Endodermal cell (in vitro differentiated cells): ENCODE measurements at regions not wholly inside any gene's neighbourhood (a gene's known extent, or its start where the extent isn't known, plus 50 kb on each side); places are given as distances from the start of the nearest gene placed in this dataset.
A peak's percentile ranks its signal among the peaks of the same experiment; 100 is the strongest.
"Not testable (repeated sequence)": the region's sequence is repeated elsewhere in the genome, so short reads cannot be mapped to it uniquely, and the experiment has no call there.

ENCODE experiments used
- DNase-seq: peaks from one replicate; pipeline ENCODE4 v3.0.0-alpha.2; 2017
- H3K27ac ChIP-seq: 2 replicates; pipeline ENCODE4 v1.5.1; 2013; ENCODE audit warnings: mild to moderate bottlenecking, low read depth, low read length, moderate library complexity
- H3K27me3 ChIP-seq: 2 replicates; pipeline ENCODE4 v1.6.1; 2013; ENCODE audit warnings: mild to moderate bottlenecking, low read length, moderate library complexity; ENCODE audit not compliant: insufficient read depth, control insufficient read depth, poor library complexity, severe bottlenecking
- H3K36me3 ChIP-seq: 2 replicates; pipeline ENCODE4 v1.7.0; 2013; ENCODE audit warnings: mild to moderate bottlenecking, low read length, moderate library complexity; ENCODE audit not compliant: control insufficient read depth, insufficient read depth
- H3K4me1 ChIP-seq: one replicate; pipeline ENCODE4 v1.7.0; 2013; ENCODE audit warnings: low read length; ENCODE audit not compliant: control insufficient read depth, insufficient read depth
- H3K4me3 ChIP-seq: 2 replicates; pipeline ENCODE4 v1.5.1; 2013; ENCODE audit warnings: mild to moderate bottlenecking, low read length, moderate library complexity
- H3K9ac ChIP-seq: 2 replicates; pipeline ENCODE4 v1.6.1; 2013; ENCODE audit warnings: mild to moderate bottlenecking, low read length, moderate library complexity; ENCODE audit not compliant: poor library complexity, severe bottlenecking; ENCODE audit errors: extremely low read depth
- H3K9me3 ChIP-seq: 2 replicates; pipeline ENCODE4 v1.6.1; 2013; ENCODE audit warnings: mild to moderate bottlenecking, low read length, moderate library complexity; ENCODE audit not compliant: control insufficient read depth
- H3K27ac Mint-ChIP-seq: 2 replicates; pipeline ENCODE4 v1.8.0; 2020; ENCODE audit warnings: mixed read lengths
- H3K27me3 Mint-ChIP-seq: 2 replicates; pipeline ENCODE4 v1.8.0; 2021; ENCODE audit warnings: mild to moderate bottlenecking, mixed read lengths; ENCODE audit not compliant: insufficient read depth
- H3K36me3 Mint-ChIP-seq: 2 replicates; pipeline ENCODE4 v1.8.0; 2020; ENCODE audit warnings: low read depth, mixed read lengths
- H3K4me1 Mint-ChIP-seq: 2 replicates; pipeline ENCODE4 v1.8.0; 2020; ENCODE audit warnings: mixed read lengths
- H3K4me3 Mint-ChIP-seq: 2 replicates; pipeline ENCODE4 v1.8.0; 2020; ENCODE audit warnings: mild to moderate bottlenecking, moderate library complexity, mixed read lengths
- H3K9me3 Mint-ChIP-seq: 2 replicates; pipeline ENCODE4 v1.8.0; 2020; ENCODE audit warnings: mild to moderate bottlenecking, mixed read lengths
- WGBS, 2 experiments: methylation state at CpG; one replicate each; pipeline versions ENCODE4 v1.1.5 to v1.1.7; 2013; ENCODE audit warnings: missing lambda C conversion rate in 2 of 2, mixed read lengths in 1 of 2; ENCODE audit not compliant: insufficient coverage in 1 of 2, insufficient read length in 1 of 2; 5-methylcytosine and 5-hydroxymethylcytosine counted together
- TF ChIP-seq, protein P1 (sequence below): fragments of 200-600 bp; sonication (generic); conservative IDR thresholded peaks from 2 replicates; pipeline ENCODE4 v1.5.0; 2021; ENCODE audit warnings: antibody characterized with exemption, mild to moderate bottlenecking

DNA sequence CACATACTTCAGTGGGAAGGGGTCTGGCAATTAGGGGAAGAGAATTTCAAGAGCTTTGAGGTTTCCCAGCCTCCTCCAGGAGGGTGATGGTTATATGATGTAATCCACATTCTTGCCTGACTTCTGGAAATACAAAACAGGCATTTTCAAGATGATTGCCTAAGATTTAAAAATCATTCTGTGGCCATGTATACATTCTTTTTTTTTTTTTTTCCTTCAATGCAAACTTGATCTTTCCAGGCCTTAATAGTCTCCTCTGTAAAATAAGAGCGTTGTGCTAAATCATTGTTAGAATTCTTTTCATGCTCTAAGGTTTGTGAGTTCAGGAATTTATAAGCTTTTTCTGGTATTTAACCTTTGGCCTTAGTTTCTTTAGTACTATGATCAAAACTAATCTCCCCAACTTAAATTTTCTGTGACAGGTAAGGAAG, 192.3 kb upstream of the HMCN1 start:
- no peak overlapping the region for H3K9ac ChIP-seq
- H3K36me3 ChIP-seq, result no peaks in the 10 kb centered on the region
- Mint-ChIP-seq H3K4me3 (no peak overlapping the region), H3K9me3 (peaks cover 23% of the 10 kb centered on the region), H3K27ac (no peak overlapping the region), H3K36me3 (no peaks in the 10 kb centered on the region), H3K27me3 (no peaks in the 10 kb centered on the region), H3K4me1 (peaks cover 9% of the 10 kb centered on the region)
- H3K27ac ChIP-seq, result no peak overlapping the region
- 100% methylated on average over 1 of the region's 1 CpG; no CpG with 5 or more reads in 1 of the 2 experiments for WGBS, 2 experiments
- no peaks in the 10 kb centered on the region for H3K4me1 ChIP-seq
- peaks cover 11% of the 10 kb centered on the region for H3K9me3 ChIP-seq
- TF ChIP-seq, protein P1, sequence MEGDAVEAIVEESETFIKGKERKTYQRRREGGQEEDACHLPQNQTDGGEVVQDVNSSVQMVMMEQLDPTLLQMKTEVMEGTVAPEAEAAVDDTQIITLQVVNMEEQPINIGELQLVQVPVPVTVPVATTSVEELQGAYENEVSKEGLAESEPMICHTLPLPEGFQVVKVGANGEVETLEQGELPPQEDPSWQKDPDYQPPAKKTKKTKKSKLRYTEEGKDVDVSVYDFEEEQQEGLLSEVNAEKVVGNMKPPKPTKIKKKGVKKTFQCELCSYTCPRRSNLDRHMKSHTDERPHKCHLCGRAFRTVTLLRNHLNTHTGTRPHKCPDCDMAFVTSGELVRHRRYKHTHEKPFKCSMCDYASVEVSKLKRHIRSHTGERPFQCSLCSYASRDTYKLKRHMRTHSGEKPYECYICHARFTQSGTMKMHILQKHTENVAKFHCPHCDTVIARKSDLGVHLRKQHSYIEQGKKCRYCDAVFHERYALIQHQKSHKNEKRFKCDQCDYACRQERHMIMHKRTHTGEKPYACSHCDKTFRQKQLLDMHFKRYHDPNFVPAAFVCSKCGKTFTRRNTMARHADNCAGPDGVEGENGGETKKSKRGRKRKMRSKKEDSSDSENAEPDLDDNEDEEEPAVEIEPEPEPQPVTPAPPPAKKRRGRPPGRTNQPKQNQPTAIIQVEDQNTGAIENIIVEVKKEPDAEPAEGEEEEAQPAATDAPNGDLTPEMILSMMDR, result no peak
- no peaks in the 10 kb centered on the region for H3K27me3 ChIP-seq
- no peak for DNase-seq
- H3K4me3 ChIP-seq, result no peak overlapping the region

DNA sequence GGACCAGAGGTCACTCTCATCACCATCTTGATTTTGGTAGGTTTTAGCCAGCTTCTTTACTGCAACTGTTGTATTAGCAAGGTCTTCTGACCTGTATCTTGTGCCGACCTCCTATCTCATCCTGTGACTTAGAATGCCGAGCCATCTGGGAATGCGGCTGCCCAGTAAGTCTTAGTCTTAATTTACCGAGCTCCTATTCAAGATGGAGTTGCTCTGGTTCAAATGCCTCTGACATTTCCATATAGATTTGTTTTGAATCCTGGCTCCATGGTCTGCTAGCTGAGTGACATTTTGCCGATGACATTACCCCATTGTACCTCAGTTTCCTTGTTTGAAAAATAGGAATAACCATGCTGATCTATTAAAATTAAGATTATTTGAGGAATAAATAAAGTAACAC, 193.9 kb upstream of the HMCN1 start:
- H3K4me3 Mint-ChIP-seq, result no peak overlapping the region
- DNase-seq, result no peak
- no peak overlapping the region for H3K27ac ChIP-seq
- H3K27me3 ChIP-seq, result no peaks in the 10 kb centered on the region
- H3K27ac Mint-ChIP-seq, result no peak overlapping the region
- peaks cover 24% of the 10 kb centered on the region for H3K9me3 Mint-ChIP-seq
- no peaks in the 10 kb centered on the region for H3K27me3 Mint-ChIP-seq
- 96 to 97% methylated on average over 5 of the region's 5 CpGs for WGBS, 2 experiments
- H3K4me1 ChIP-seq, result no peaks in the 10 kb centered on the region
- H3K36me3 ChIP-seq, result no peaks in the 10 kb centered on the region
- H3K9me3 ChIP-seq, result peaks cover 14% of the 10 kb centered on the region
- H3K4me3 ChIP-seq, result no peak overlapping the region
- H3K9ac ChIP-seq, result no peak overlapping the region
- H3K4me1 Mint-ChIP-seq, result peaks cover 9% of the 10 kb centered on the region
- TF ChIP-seq, protein P1, result no peak
- no peaks in the 10 kb centered on the region for H3K36me3 Mint-ChIP-seq

DNA sequence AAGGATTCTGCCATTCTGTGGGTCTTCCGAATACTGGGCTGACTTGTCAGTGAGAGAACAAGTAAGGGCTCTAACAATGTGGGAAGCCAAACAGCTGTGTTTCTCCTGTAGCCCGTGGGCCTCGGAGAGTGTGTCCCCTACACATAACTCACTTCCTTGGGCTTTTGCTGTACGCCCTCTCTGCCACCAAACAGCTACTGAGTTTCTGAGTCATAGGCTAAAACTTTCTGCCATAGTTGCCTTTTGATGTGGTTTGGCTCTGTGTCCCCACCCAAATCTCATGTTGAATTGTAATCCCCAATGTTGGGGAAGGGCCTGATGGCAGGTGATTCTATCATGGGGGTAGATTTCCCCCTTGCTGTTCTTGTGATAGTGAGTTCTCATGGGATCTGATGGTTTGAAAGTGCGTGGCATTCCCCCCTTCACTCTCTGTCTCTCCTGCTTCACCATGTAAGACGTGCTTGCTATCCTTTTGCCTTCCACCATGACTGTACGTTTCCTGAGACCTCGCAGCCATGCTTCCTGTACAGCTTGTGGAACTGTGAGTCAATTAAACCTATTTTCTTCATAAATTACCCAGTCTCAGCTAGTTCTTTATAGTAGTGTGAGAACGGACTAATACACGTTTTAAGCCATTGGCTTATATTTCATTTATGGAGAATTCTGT, 194.8 kb upstream of the HMCN1 start:
- Mint-ChIP-seq H3K9me3 (peaks cover 24% of the 10 kb centered on the region), H3K36me3 (no peaks in the 10 kb centered on the region), H3K4me1 (peaks cover 4% of the 10 kb centered on the region), H3K4me3 (no peak overlapping the region), H3K27ac (no peak overlapping the region), H3K27me3 (no peaks in the 10 kb centered on the region)
- Histone ChIP-seq H3K36me3 (no peaks in the 10 kb centered on the region), H3K9me3 (peaks cover 14% of the 10 kb centered on the region), H3K9ac (no peak overlapping the region), H3K27me3 (no peaks in the 10 kb centered on the region), H3K27ac (no peak overlapping the region), H3K4me3 (no peak overlapping the region), H3K4me1 (no peaks in the 10 kb centered on the region)
- no peak for DNase-seq
- WGBS, 2 experiments, result 87 to 90% methylated on average over 6 to 10 of the region's 10 CpGs
- TF ChIP-seq, protein P1, result no peak

DNA sequence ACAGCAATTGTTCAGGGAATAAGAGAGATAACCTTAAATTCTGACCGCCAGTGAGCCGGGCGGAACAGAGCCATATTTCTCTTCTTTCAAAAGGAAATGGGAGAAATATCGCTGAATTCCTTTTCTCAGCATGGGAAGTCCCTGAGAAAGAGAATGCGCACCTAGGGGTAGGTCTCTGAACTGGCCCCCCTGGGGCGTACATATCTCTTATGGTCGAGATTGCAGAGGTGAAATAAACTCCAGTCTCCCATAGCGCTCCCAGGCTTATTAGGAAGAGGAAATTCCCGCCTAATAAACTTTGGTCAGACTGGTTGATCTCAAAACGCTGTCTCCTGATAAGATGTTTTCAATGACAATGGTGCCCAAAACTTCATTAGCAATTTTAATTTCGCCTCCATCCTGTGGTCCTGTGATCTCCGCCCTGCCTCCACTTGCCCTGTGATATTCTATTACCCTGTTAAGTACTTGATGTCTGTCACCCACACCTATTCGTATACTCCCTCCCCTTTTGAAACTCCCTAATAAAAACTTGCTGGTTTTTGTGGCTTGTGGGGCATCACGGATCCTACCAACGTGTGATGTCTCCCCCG, 195.8 kb upstream of the HMCN1 start:
- H3K27me3 ChIP-seq, H3K4me1 ChIP-seq, H3K4me3 ChIP-seq, H3K27ac Mint-ChIP-seq, H3K4me3 Mint-ChIP-seq, H3K36me3 ChIP-seq, H3K4me1 Mint-ChIP-seq, H3K36me3 Mint-ChIP-seq, H3K27me3 Mint-ChIP-seq, H3K9ac ChIP-seq, H3K27ac ChIP-seq: not testable (repeated sequence)
- WGBS, 2 experiments, result 59 to 69% methylated on average over 8 to 12 of the region's 16 CpGs
- peaks cover 24% of the 10 kb centered on the region for H3K9me3 Mint-ChIP-seq
- peak; percentile 60 for DNase-seq
- H3K9me3 ChIP-seq, result peaks cover 14% of the 10 kb centered on the region
